NCI-H1930 (cell line): ENCODE measurements at regions not wholly inside any gene's neighbourhood (a gene's known extent, or its start where the extent isn't known, plus 50 kb on each side); places are given as distances from the start of the nearest gene placed in this dataset.
"Not testable (repeated sequence)": the region's sequence is repeated elsewhere in the genome, so short reads cannot be mapped to it uniquely, and the experiment has no call there.

ENCODE experiments used
- DNase-seq, 2 experiments: peaks; one replicate each; lab custom pipeline; 2025; lab: John Stamatoyannopoulos, UW

DNA sequence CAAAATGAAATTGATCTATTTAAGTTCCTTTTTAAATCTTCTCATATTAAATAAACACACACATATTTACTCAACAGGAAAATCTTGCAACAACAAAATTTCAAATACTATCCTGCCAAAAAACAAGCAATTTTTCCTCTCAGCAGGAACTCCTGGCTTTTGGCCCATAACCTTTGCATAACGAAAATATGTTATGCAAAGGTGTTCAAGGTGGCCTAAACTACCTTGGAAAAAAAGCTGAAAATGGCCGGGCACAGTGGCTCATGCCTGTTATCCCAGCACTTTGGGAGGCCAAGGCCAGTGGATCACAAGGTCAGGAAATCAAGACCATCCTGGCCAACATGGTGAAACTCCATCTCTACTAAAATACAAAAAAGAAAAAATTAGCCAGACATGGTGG is 424.3 kb upstream of the ZNF337 start:
- DNase-seq: not testable (repeated sequence)

DNA sequence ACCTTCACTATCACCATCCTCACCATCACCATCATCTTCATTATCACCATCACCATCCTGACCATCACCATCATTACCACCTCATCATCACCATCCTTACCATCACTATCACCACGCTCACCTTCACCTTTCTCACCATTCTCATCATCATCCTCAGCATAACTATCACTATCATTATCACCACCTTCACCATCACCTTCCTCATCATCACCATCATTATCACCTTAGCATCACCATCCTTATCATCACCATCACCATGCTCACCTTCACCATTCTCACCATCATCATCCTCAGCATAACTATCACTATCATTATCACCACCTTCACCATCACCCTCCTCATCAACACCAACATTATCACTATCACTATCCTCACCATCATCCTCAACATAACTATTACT is 397.8 kb upstream of the ZNF337 start:
- DNase-seq: not testable (repeated sequence)

DNA sequence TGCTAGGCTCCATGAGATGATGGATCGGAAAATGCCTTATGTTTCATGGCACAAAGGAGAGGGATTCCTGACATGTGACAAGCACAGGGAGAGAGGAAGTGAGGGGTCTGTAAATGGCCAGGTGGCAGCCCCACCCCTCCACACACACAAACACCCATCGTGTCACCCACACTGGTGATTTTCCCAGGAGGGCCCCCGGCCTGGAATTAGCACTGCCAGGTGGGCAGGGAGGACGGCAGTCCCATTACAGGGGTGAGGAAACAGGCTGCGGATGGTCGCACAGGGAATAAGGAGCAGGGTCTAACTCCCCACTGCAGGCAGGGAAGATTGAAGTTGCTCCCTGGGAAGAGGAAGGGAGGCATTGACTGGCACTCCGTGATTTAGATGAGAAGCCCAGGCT is 395.3 kb upstream of the ZNF337 start:
- DNase-seq: not testable (repeated sequence)

DNA sequence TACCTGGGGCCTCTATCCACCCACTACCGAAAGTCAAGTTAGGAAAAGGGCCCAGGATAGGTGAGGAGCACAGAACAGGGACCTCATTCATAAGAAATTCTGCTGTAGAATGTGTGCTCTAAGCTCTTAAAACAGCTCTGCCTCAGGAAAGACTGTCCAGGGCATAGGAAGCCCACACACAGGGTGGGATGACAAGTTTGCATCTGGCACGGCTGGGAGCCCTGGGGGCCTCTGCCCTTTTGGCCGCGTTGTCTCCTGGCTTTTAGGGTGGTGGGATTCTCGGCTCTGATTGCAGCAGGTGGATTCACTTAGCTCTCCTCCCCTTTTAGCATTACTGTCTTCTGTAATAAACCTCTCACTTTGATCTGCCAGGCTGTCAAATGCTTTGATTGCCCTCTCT is 389.5 kb upstream of the ZNF337 start:
- not testable (repeated sequence) for DNase-seq

DNA sequence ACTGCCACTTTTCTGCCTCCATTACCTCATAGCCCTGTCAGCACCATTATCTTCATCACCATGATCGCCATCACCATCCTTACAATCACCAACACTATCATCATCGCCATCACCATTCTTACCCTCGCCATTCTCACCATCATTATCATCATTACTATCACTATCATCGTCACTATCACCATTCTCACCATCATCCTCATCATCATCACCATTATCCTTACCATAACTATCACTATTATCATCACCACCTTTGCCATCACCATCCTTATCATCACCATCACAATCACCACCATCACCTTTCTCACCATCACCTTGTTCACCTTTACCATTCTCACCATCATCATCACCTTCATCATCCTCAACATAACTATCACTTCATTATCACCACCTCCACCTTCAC is 377.3 kb upstream of the ZNF337 start:
- DNase-seq: not testable (repeated sequence)

DNA sequence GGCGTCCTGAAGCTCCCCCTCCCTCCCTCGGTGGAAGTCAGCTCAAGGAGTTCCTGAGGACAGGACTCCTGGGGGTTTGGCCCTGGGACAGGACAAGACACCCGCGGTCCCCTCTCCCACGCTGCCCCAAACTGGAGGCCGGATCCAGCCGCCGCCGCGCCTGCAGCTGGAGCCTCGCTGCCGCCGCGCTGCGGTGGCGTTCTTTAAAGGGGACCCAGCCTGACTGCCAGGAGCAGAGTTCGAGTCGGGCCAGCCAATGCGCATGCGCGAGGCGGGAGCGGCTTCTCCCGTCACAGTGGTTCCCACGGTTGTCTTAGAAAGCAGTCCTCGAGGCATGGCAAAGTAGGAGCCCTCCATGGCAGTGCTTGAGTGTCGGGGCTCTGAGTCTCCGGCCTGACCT is 362.7 kb upstream of the ZNF337 start:
- not testable (repeated sequence) for DNase-seq

DNA sequence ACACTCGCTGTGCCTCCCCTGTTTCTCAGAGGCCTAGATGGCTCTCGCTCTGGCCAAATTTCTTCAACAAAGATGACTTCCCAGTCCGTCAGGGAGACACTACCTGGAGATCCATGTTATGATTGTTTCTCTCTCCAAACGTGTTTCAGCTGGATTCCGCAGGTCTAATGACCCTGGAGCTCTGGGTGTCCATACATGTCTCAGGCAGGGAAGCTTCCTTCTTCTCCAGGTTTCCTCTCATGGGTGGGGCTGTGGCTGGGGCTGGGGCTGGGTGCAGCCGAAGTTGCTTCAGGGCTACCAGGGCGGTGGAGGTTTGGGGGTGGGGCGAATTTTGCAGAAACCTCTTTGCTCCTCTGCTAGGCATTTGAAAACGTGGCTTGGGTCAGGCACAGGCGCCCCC is 361.8 kb upstream of the ZNF337 start:
- DNase-seq: not testable (repeated sequence)

DNA sequence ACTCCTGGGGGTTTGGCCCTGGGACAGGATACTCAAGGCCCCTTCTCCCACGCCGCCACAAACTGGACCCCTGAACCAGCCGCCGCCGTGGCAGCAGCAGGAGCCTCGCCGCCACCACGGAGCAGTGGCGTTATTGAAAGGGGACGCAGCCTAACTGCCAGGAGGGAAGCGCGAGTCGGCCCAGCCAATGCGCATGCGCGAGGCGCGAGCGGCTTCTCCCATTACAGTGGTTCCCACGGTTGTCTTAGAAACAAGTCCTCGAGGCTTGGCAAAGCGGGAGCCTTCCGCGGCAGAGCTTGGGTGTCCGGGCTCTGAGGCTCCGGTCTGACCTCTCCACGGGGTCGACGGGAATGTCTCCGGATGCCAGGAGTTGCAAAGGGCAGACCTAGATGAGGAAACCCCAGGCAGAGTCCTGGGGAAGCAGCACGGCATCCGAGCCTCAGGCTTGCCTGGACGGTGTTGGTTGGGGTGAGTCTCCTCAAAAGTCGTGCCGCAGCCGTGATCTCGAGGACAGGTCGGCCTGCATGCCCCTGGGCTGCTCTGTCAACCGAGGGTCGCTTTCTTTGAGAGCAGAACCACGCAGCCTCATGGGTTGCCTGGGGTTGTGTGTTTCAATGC is 360.6 kb upstream of the ZNF337 start:
- DNase-seq: not testable (repeated sequence)

DNA sequence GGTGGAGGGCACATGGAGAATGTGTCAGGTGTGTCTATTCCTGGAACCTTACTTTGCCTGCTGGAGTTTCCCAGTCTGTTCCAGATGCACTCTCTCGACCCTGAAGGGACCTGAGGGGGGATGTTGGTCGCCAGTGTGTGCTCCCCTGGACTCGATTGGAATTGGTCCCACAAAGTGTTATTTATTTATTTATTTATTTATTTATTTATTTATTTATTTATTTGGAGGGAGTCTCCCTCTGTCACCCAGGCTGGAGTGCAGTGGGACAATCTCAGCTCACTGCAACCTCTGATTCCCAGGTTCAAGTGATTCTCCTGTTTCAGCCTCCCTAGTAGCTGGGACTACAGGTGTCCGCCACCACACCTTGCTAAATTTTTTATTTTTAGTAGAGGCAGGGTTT is 329.1 kb upstream of the ZNF337 start:
- DNase-seq: not testable (repeated sequence)

DNA sequence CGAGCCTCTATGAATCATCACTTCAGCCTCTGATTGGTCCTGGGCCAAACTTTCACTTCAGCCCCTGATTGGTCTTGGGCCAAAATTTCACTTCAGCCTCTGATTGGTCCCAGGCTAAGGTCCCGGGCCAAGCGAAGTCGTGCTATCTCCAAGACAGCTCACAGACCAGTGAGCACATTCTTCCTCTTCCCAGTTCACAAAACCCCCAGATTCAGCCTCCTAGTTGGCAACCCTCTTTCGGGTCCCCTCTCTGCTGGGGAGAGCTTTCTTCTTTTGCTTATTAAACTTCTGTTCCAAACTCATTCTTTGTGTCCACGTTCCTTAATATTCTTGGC is 314.3 kb upstream of the ZNF337 start:
- not testable (repeated sequence) for DNase-seq

DNA sequence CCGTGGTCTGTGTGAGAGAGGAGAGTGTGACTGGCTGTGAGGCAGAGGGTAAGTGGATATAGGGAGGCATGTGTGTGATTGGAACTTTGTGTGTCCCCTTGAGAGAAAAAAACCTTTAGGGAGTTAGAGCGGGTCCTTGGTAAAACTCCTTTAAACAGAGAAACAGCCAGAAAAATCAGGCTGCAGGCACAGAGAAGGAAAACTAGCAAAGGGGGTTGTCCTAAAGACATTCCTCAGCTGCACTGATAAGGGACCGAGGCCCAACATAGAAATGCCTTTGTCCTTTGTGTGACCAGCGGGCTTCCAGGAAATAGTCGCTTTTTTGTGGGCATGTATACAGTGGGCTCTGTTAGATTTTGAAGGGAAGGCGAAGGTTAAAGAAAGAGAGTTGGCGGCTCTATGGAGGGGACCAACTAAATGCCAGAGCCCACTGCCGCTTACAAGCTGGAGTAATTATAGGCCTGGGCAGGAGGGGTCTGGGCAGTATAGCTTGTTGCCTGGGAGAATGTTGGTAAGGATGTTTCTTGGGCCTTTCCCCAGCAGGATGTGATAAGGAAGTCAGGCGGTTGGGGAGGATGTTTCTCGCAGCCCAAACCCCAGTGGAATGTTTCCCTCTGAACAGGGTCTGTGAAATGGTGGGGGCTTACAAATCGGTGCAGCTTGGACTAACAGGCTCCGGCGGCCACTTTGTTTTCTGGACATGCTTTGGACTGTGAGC is 313.7 kb upstream of the ZNF337 start:
- DNase-seq: not testable (repeated sequence)

DNA sequence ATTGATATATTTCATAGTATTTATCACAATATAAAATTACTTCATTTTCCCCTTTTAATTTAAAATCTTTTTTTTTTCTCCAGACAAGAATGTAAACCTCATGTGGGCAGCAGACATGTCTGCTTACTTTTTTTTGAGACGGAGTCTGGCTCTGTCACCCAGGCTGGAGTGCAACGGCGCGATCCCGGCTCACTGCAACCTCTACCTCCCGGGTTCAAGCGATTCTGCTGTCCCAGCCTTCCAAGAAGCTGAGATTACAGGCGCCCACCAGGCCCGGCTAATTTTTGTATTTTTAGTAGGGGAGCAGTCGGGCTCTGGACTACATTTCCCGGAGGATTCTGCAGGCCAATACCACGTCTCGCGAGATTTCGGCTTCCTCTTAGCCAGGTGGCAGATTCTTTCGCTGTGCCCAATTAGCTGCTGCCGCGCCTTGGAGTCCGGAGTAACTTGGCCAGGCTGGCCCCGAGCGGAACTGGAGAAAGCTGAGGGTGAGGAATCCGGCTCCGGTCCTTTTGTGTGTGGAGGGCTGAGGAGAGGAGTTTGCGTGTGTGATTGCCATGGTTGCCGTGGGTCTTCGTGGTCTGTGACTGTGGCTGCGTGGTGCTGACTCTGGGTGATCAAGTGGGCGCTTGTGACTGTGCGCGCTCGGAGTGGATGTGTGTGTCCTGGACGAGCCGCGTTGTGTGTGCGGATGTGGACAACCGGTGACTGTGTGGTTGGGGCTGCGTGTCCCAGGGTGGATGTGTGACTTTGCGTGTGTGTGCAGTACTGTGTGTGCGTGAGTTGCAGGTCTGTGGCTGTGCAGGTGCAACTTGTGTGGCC is 313.0 kb upstream of the ZNF337 start:
- not testable (repeated sequence) for DNase-seq

DNA sequence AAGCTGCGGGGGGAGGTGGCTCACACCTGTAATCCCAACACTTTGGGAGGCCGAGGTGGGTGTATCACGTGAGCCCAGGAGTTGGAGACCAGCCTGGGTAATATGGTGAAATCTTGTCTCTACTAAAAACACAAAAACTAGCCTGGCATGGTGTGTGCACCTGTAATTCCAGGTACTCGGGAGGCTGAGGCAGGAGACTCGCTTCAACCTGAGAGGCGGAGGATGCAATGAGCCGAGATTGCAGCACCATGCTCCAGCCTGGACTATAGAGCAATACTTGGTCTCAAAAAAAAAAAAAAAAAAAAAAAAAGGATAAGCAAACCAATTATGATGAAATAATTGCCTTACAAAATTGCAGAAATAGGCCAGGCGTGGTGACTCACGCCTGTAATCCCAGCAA is 311.4 kb upstream of the ZNF337 start:
- DNase-seq: not testable (repeated sequence)

DNA sequence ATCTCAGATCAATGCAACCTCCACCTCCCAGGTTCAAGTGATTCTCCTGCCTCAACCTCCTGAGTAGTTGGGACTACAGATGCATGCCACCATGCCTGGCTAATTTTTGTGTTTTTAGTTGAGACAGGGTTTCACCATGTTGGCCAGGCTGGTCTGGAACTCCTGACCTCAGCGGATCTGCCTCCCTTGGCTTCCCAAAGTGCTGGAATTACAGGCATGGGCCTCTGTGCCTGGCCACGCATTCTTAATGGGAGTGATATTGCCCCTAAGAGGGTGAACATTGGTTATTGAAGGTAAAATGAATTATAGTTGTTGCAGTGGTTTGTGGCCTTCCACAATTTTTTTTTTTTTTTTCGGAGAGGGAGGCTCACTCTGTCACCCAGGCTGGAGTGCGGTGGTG is 309.5 kb upstream of the ZNF337 start:
- DNase-seq: not testable (repeated sequence)

DNA sequence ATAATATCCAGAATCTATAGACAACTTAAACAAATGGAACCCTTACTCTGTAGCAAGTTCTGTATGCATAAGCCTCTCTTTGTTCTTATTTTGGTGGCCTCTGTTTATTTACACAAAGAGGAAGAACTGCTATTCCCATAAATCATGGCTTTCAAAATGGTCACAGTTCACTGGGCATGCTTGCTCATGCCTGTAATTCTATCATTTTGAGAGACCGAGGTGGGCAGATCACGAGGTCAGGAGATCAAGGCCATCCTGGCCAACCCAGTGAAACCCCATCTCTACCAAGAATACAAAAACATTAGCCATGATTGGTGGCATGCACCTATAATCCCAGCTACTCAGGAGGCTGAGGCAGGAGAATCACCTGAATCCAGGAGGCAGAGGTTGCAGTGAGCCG is 307.3 kb upstream of the ZNF337 start:
- DNase-seq: not testable (repeated sequence)

DNA sequence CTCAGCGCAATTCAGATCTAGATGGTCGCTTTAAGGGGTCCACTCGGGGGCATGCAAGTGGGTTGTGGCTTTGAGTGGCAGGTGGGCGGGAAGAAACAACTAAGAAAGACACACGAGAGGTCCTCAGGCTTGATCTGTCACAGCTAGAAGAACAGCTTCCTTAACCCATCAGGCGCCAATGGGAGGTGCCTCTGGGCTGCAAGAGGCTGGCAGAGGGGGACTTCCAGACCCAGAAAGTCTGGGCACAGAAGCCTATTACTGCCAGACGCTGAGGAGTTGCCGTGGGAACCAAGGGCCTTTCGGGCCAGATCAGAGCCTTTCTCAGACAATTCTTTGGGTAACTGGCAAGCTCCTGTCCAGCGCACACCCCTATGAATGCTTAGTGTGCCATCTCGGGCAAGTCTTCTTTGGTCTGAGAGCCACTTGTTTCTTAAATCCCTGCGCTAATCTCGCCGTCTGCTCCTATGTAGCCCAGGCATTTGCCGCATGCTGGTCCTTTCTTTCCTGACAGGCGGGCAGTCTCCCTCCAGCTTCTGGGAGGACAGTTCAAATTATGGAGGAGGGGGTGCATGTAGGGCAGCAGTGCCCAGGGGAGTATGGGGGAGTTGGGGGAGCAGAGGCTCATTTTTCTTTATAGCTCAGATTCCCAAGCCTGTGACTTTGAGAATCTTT is 300.9 kb upstream of the ZNF337 start:
- DNase-seq: not testable (repeated sequence)

DNA sequence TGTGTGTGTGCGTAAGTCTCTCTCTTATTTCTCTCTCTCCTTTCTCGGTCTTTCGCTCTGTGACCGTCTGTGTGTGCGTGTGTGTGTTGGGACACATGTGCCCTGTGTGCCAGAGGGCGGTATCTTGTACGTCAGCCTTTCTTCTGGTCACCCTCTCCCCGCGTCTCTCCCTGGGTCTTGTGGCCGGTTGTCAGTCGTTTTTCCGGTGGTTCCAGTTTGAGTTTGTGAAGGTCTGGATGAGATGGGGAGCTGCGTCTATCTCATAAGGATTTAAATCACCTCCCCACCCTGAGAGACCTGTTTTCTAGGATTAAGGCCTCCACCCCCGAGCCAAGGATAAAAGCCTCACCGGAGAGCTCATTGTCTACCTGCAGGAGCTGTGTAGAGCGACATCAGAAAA is 295.5 kb upstream of the ZNF337 start:
- DNase-seq: no peak

DNA sequence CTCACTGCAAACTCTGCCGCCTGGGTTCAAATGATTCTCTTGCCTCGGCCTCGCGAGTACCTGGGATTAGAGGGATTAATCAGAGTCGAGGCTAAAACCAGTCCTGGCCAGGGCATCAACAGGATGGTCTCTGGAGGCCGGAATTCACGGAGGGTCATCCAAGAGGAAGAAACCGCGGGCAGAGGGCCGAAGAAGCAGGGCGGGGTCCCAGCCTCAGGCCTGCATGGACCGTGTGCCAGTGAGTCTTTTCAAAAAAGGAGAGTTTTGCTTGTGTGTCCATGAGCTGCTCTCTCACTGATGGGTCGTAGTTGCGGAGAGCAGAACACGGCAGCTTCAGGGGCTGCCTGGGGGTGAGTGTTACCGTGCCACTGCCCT is 295.1 kb upstream of the ZNF337 start:
- no peak for DNase-seq

DNA sequence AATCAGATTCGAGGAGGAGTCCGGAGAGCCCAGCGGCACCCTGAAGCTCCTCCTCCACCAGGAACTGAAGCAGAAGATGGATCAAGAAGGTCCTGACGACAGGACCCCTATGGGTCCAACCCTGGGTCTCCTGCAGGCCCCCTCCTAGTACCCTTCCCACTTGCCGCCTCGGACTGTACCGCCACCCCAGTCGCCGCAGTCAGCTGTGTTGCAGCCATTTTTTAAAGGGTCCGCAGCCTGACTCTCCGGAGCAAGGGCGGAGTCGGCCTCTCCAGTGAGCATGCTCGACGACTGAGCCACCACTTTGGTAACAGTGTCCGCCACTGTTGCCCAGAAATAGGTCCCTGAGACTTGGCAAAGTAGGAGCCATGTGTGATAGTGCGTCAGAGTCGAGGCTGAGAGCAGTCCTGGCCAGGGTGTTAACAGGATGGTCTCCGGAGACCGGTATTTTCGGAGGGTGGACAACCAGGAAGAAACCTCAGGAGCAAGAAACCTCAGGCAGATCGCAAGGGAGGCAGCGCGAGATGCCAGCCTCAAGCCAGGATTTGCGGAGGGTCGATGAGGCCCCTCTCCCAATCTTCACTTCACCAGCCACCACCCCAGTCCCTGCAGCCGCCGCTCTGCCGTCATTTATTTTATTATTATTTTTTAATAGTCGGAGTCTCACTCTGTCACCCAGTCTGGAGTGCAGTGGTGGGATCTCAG is 294.6 kb upstream of the ZNF337 start:
- DNase-seq: no peak

DNA sequence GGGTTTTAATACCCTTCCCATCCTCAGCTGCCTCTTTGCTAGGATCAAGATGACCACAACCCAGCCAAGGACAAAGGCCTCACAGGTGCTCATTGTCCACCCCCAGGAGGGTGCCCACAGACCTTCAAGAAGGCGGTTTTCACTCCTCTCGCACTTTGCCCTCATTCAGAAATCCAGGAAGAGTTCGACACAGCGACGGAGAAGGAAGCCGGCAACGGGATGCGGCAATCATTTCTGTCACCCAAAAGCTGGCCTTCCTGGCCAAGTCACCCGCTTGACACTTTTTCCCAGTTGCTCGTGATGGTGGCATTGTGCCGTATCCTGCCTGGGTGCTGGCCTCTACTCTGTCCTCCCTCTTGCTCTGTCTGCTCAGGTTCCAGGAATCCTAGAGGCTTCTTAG is 293.0 kb upstream of the ZNF337 start:
- DNase-seq: not testable (repeated sequence)

DNA sequence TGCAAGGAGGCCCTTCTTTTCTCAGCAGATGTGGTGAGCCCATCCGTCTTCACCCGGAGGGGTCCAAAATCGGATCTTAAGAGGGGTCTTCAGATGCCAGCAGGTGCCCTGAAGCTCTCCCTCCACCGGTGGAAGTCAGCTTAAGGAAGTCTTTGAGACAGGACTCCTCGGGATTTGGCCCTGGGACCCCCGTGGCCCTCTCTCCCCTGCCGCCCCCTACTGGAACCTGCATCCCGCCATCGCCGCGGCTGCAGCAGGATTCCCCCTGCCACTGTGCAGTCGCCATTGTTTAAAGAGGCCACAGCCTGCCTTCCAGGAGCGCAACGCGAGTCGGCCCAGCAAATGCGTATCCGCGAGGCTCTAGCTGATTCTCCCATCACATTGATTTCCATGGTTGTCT is 292.5 kb upstream of the ZNF337 start:
- DNase-seq: no peak
